Inferior parietal cortex (tissue), 1 donor: ENCODE measurements at regions not wholly inside any gene's neighbourhood (a gene's known extent, or its start where the extent isn't known, plus 50 kb on each side); places are given as distances from the start of the nearest gene placed in this dataset.
"Not testable (repeated sequence)": the region's sequence is repeated elsewhere in the genome, so short reads cannot be mapped to it uniquely, and the experiment has no call there.

Experiments
- DNase-seq: peaks from one replicate; pipeline ENCODE4 v3.0.0-alpha.2; 2016; ENCODE audit errors: extremely low spot score

DNA sequence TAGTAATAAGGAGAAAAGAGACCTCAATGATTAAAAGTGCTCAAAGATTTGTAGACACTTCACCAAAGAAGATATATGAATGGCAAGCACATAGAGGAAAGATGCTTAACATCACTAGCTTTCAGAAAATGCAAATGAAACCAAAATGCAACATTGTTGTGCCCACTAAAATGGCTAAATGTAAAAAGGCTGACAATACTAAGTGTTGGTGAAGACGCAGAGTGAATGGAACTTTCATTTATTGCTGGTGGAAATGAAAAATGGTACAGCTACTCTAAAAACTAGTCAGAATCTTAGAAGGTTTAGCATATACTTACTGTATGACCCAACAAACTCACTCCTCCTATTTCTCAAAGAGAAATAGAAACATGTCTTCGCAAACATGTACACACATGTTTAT lies 212.9 kb upstream of the PITRM1 start:
- DNase-seq: no peak

DNA sequence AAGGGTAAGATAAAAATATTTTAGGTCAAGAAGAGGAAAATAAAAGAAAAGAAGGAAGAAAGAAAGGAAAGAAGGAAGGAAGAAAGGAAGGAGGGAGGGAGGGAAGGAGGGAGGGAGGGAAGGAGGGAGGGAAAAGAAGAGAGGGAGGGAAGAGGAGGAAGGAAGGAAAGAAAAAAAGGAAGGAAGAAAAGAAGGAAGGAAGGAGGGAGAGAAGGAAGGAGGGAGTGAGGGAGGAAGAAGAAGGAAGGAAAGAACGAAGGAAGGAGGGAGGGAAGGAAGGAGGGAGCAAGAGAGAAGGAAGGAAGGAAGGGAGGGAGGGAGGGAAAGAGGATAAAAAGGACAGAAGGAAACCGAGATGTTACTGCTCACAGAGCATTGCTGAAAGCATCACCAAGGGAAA lies 209.5 kb upstream of the PITRM1 start:
- DNase-seq: no peak

DNA sequence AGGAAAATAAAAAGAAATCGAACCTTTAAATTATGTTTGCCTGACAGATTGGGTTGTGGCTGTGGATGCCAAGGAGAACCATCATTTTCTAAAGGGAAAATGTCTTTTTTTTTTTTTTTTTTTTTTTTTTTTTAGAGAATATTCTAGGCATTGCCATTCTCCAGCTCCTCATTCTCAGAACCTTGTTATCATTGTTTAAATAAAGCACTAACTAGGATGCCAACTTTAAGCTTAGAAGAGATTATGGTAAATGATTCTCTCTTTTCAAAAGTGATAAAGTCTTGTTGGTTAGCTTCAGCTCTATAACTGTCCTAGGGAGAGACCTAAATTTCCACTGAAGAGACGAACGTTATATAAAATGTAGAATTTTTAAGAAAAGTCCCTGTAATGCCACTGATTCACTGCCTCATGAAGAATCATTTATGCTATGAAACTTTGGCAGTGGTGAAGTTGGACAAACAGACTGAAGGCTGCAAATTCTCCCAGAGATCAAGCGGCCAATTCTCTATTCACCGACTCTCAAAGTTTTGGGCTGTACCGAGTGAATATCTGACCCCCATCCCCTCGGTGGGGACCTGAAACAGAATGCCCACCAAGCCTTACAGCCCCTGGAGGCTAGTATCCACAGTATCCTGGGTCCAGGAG lies 207.9 kb upstream of the PITRM1 start:
- DNase-seq: no peak

DNA sequence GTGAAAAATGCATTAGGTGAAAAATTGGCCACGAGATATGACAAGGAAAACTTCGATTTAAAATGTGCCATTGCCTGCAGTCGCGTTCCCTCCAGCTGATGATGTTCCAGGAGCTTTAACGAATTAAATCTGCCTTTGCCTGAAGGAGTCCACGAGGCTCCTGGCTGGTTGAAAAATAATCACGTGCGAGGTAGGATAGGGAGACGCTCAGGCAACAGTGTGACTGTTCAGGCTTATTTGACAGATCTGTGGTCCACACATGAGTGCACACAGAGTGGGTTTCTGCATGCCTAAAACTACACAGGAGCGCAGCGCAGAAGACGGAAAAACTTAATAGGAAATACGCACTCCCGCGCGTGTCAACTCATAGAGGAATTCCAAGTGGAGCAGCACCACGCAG lies 204.0 kb upstream of the PITRM1 start:
- no peak for DNase-seq

DNA sequence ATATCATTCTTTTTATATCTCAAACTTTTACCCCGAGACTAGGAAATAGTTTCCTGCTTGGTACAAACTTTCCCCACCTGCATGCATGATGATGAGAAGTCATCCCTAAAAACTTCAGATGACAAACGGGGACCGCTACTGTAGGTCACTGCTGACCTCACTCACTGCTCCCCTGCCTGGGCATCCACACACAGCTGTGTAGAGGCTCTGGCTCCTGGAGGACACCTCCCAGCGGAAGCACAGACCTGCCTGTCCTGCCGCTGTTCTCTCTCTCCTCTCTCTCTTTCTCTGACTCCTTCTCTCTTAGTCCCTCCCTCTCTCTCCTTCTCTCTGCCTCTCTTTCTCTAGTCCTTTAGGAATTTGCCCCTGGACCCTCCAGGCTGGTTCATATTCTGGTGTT lies 202.9 kb upstream of the PITRM1 start:
- DNase-seq: no peak

DNA sequence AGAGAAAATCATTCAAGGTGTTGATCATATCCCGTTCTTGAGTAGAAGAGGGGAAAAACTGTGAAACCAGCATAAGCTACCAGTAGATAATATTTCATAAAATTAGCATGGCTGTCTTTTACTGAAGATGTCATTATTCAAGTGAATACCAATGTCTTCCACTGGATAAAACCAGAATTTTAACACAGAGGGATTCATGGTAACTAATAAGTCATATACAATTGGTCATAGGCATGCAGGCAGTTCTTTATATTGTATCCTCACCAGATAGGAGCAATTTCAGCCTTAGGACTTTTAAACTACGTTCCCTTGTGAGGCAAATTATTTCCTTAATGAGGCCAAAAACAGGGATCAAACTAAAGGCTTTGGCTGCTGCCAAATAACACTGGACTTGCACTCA lies 202.3 kb upstream of the PITRM1 start:
- DNase-seq: no peak

DNA sequence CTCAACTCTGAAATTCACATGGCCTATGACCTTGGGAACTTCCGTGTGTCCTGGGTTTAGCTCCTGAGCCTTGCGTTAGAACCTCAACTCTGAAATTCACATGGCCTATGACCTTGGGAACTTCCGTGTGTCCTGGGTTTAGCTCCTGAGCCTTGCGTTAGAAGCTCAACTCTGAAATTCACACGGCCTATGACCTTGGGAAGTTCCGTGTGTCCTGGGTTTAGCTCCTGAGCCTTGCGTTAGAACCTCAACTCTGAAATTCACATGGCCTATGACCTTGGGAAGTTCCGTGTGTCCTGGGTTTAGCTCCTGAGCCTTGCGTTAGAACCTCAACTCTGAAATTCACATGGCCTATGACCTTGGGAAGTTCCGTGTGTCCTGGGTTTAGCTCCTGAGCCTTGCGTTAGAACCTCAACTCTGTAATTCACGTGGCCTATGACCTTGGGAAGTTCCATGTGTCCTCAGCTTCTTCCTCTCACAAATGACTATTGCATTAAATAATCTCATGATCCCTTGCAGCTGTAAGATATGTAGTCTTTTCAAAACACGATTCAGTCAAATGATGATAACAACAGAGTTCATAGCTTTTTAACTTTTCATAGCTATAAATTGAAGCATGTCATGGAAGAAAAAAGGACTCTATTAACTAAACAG lies 200.9 kb upstream of the PITRM1 start:
- not testable (repeated sequence) for DNase-seq

DNA sequence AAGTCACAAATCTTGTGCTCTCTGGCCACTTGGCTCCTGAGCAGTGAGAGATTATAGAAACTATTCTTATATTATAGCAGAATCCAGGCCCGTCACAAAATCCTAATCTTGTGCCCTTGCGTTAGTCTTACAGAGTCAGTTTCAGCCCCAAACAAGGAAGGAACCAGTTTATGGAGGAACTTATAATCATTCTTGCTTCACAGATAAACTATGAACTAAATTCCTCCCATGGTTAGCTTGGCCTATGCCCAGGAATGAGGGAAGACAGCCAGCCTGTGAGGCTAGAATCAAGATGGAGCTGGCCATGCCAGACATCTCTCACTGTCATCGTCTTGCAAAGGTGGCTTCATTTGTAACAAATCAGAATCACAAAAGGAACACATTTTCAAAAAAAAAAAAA lies 199.7 kb upstream of the PITRM1 start:
- DNase-seq: no peak

DNA sequence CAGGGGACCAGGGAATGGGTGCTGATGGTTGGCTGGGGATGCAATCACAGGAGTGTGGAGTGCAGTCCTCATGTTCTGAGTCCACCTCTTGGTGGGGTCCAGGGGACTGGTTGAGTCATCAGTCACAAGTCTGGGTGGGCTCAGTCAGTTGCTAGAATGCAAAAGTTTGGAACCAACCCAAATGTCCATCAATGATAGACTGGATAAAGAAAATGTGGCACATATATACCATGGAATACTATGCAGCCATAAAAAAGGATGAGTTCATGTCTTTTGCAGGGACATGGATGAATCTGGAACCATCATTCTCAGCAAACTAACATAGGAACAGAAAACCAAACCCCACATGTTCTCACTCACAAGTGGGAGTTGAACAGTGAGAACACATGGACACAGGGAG lies 199.0 kb upstream of the PITRM1 start:
- DNase-seq: not testable (repeated sequence)

DNA sequence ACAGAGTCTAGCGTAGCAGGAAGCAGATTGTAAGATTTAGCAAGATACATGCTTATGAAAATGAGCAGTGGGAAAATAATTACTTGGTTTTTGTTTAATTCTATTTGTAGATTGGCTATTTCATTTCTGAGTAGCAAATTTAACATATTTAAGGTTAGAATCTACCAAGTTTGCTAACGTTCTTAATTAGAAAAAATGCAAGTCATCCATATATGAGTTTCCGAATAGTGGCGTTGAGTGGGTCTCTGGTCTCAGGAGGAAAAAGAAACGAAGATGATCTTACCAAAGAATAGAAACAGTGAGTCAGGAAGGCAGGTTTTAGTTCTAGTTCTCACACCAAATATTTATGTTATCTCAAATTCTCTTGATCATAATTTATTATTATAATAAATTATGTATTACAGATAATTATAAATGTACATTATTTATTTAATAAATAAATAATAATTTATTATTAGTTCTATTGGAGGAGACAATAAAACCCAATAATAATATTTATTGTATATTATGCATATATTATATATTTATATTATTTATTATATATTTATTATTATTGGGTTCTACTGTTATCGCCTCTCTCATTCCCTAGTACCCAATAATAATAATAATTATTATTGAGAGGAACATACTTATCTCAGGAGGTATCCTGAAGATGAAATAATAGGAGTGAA lies 194.3 kb upstream of the PITRM1 start:
- no peak for DNase-seq

DNA sequence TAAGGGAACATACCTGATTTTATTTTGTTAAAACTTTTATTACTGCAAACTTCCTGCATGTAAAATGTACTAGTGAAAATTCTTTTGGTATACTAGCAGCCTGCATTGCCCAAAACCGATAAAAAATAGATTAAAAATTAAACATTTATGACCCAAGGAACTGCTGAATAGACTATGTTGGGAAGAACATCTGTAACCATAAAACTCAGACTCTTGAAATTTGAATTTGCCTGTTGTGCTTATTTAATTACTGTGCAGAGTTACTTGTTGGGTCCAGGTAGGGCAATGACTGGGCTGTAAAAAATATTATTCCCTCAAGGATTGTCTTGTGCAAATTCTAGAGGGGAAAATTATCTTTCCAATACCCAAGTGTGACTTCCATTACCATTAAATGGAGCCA lies 193.5 kb upstream of the PITRM1 start:
- no peak for DNase-seq

DNA sequence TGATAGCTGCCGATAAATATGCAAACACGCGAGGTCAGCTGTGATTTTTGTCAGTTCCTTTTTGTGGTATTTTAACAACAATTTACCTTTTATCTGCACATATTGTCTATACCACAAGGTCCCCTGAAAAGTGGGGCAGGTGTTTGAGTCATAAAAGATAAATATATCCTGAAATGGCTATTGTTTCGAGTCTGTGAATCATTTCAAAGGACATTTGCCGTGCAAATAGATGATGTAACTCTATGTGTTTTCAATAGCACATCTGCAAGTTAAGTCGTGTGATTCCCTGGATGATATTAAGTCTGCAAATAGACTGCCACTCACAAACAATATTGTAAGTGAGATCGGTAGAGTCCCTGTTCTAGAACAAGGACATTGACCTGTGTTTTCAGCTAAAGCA lies 193.0 kb upstream of the PITRM1 start:
- no peak for DNase-seq

DNA sequence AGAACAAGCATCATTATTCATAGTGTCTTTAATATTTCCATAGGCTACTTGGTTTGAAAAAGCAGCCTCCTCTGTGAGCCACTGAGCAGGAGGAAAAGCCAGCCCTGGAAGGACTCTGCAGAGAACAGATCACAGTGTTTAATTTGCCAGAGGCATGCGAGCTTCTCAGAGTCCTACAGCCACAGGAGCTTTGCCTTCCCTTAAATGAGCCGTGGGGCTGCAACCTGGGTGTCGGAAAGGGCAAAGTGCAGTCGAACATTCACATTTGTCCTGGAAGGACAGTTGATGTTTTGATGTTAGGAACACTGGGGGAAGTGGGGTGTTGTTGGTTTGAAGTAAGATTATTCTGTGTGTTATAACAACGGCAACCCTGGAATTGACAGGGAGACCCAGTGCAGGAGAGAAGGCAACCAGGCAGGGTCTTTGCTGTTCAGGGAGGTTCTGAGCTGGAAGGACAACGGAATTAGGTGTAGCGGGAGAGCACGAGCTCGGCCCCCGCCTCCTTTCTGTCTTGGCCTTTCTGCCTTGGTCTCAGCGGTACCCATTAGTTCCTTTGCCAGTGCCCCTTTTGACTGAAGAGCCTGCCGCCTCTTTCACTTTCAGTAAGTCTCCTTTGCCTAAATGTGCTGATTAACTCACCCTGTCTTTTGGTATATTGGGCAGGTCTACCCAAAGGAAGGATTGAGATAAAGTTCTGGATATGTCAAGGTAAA lies 192.3 kb upstream of the PITRM1 start:
- no peak for DNase-seq

DNA sequence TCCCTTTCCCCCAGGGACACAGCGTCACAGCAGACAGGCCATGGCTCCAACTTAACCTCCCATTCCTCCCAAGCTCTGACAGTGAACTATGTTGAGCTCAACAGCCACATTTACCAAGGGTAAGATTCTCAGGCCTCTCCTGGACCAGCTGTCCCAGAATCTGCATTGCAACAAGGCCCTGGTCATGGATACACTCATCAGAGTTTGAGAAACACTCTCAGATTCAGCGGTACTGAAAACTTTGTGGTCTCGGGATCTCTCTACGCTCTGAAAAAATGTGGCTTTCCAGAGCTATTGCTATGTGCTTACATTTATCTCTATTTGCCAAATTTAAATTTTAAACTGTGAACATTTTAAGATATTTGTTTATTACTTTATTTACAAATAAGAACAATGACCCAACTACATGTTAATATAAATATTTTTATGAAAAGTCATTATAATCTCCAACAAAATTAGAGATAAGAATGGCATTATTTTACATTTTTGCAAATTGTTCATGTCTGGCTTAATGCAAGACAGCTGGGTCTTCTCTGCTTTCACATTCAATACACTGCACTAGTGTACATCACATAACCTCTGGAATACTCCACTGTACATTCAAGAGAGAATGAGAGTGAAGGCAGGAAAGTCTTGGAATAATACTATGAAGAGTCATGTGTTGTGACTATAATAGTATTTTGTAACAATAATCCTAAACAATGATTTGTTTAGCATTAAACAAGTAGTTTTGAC lies 190.9 kb upstream of the PITRM1 start:
- no peak for DNase-seq

DNA sequence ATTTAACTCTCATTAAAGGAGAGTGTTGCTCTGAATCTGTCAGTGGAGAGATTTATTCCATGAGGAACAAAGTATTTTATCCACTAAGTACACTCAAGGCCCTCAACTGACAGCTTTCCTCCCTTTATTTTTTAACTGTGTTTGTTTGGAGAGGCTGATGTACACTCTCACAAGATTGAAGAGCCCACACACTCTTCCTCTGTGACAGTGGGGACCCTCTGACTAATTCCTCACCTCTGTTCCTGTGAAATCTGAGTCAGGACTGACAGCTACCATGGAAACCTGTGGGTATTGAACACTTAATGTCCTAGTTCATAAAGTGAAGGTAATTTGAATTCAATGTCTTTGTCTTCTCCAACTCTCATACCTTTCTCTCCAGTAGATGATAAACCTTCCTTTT lies 189.8 kb upstream of the PITRM1 start:
- no peak for DNase-seq

DNA sequence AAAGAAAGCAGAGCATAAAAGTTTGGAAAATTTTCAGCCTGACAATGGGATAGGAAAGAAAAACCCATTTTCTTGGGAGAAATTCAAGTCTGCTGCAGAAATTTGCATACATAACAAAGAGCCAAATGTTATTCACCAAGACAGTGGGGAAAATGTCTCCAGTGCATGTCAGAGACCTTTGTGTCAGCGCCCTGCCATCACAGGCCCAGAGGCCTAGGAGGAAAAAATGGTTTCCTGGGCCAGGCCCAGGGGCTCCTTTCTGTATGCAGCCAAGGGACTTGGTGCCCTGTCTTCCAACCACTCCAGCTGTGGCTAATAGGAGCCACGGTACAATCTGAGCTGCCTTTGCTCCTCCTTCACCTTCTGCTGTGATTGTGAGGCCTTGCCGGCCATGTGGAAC lies 189.1 kb upstream of the PITRM1 start:
- no peak for DNase-seq

DNA sequence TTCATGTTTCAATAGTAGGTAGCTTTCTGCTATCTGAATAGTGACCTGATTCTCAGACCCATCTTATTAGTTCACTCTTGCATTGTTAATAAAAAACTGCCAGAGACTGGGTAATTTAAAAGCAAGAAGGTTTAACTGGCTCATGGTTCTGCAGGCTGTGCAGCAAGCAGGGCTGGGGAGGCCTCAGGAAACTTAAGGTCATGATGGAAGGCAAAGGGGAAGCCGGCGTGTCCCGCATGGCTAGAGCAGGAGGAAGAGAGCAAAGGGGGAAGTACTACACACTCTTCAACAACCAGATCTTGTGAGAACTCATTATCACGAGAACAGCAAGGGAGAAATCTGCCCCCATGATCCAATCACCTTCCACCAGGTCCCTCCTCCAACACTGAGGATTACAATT lies 185.2 kb upstream of the PITRM1 start:
- DNase-seq: no peak

DNA sequence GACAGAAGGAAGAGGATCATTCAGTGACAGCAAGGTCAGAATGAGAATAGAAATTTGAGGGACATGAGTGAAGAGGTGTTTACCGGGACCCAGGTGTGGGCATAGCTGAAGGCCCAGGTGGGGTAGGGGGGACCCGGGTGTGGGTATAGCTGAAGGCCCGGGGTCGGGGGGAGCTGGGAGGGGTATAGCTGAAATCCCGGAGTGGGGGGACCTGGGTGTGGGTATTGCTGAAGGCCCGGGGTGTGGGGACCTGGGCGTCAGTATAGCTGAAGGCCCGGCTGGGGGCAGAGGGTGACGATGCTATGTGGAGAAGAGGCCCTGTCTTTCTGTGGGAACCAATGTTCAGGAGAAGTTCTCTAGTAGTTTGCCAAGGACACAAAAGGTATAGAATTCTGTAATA lies 183.0 kb upstream of the PITRM1 start:
- no peak for DNase-seq

DNA sequence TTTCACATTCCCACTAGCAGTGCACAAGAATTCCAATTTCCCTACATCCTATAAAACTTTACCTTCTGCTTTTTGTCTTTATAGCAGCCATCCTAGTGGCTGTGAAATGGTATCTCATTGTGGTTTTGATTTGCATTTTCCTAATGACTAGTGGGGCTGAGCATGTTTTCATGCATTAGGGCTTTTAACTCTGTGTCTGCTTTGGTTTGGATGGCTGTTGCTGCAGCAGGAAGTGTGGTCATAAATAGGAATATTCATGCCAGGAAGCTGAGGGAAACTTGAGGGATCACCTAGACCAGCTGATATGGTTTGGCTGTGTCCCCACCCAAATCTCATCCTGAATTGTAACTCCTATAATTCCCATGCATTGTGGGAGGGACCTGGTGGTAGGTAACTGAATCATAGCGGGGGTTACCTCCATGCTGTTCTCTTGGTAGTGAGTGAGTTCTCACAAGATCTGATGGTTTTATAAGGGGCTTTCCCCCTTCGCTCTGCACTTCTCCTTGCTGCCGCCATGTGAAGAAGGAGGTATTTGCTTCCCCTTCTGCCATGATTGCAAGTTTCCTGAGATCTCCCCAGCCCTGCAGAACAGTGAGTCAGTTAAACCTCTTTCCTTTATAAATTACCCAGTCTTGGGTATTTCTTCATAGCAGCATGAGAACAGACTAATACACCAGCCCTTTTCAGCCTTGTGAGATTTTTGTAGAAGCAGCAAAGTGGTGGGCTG lies 181.8 kb upstream of the PITRM1 start:
- no peak for DNase-seq

DNA sequence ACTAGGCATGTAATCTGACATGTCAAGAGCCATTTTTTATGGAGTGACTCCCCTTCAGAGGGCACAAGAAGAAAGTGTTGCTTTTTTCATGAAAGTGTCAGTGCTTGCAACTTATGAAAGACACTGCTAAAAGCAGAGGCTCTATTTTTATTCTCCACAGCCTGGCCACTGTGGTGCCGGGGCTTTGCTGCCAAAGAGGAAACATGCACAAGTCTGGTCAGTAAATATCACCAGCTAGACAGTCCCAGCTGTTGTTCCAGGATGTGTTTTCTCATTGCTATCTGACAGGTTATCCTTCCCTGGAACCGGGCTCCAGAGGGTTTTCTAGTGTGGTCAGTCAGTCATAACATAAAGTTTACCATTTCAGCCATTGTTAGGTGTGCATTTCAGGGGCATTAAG lies 180.7 kb upstream of the PITRM1 start:
- DNase-seq: peak; percentile 36

DNA sequence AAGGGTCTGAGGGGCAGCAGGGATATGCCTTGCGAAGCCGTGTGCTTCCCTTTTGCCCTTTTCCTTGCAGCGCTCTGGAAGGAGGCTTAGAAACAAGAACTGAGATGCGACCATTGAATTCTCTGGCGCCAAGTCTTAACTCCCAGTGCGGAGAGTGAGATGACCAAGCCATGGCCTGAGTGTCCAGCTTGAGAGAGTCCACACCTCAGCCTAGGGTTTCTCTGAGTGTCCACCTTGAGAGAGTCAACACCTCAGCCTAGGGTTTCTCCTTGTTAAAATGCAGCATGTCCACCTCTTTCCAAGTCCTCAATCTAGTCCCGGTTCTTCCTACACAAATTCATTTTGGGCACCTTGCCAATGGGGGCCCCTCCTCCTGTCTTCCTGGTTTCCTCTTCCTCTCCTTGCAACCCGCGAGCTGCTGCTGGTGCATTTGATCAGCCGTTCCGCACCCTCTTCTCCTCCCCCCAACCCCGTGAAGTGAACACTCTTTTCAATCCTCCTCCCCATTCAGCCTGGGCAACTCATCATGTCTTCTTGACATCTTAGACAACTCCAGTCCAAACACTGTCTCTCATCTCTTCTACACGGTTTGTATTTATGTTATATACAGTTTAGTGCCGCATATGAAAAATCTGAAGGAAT lies 178.2 kb upstream of the PITRM1 start:
- DNase-seq: no peak
